Midbrain (tissue), 1 donor: ENCODE measurements at regions not wholly inside any gene's neighbourhood (a gene's known extent, or its start where the extent isn't known, plus 50 kb on each side); places are given as distances from the start of the nearest gene placed in this dataset.

ENCODE experiments used
- DNase-seq: peaks from one replicate; lab custom pipeline; 2025; lab: John Stamatoyannopoulos, UW

- no peak for DNase-seq
These were observed 52.9 kb upstream of the SLC28A3 start for GRCh38 chr9:84393266-84393950.

- DNase-seq: no peak
These were observed 53.5 kb upstream of the SLC28A3 start for GRCh38 chr9:84394036-84394435.

GRCh38 chr9:84397151-84397728 is 56.7 kb upstream of the SLC28A3 start:
- DNase-seq: peak; percentile 77

GRCh38 chr9:84397822-84398221 is 57.3 kb upstream of the SLC28A3 start:
- no peak for DNase-seq

GRCh38 chr9:84402517-84402916 is 62.0 kb upstream of the SLC28A3 start:
- DNase-seq: no peak

GRCh38 chr9:84403288-84403687 is 62.7 kb upstream of the SLC28A3 start:
- DNase-seq: no peak

GRCh38 chr9:84404095-84404686 is 63.6 kb upstream of the SLC28A3 start:
- DNase-seq: peak; percentile 17

- no peak for DNase-seq
These were observed 65.1 kb upstream of the SLC28A3 start for GRCh38 chr9:84405667-84406066.

- DNase-seq: no peak
These were observed 67.9 kb upstream of the SLC28A3 start for GRCh38 chr9:84408416-84408815.

GRCh38 chr9:84411683-84412267 is 71.2 kb upstream of the SLC28A3 start:
- DNase-seq: no peak

- no peak for DNase-seq
These were observed 72.1 kb upstream of the SLC28A3 start for GRCh38 chr9:84412654-84413053.

- no peak for DNase-seq
These were observed 72.7 kb upstream of the SLC28A3 start for GRCh38 chr9:84413301-84413700.

- DNase-seq: no peak
These were observed 78.6 kb upstream of the SLC28A3 start for GRCh38 chr9:84419031-84419602.

GRCh38 chr9:84424931-84425330 is 84.4 kb upstream of the SLC28A3 start:
- DNase-seq: no peak

GRCh38 chr9:84432746-84433145 is 92.2 kb upstream of the SLC28A3 start:
- no peak for DNase-seq

GRCh38 chr9:84435902-84436301 is 95.3 kb upstream of the SLC28A3 start:
- no peak for DNase-seq

- DNase-seq: no peak
These were observed 96.0 kb upstream of the SLC28A3 start for GRCh38 chr9:84436386-84437109.

GRCh38 chr9:84438391-84438790 is 97.8 kb upstream of the SLC28A3 start:
- no peak for DNase-seq

GRCh38 chr9:84439250-84439649 is 98.7 kb upstream of the SLC28A3 start:
- no peak for DNase-seq

GRCh38 chr9:84442712-84443111 is 102.2 kb upstream of the SLC28A3 start:
- DNase-seq: no peak

- DNase-seq: no peak
These were observed 105.2 kb upstream of the SLC28A3 start for GRCh38 chr9:84445737-84446136.

GRCh38 chr9:84447305-84447704 is 106.7 kb upstream of the SLC28A3 start:
- no peak for DNase-seq
